Body of pancreas (tissue), 4 donors: ENCODE measurements at regions not wholly inside any gene's neighbourhood (a gene's known extent, or its start where the extent isn't known, plus 50 kb on each side); places are given as distances from the start of the nearest gene placed in this dataset.

Experiments used
- POLR2A ChIP-seq, 3 donors: fragments of 450-650 bp; IDR thresholded peaks; one replicate each; pipeline ENCODE4 v1.6.1; 2016; ENCODE audit warnings: antibody characterized with exemption in 3 of 3, mild to moderate bottlenecking in 2 of 3
- TF ChIP-seq, protein P1 (sequence below), 7 experiments: fragments of 450-650 bp in 4 of 7; fragments of 200-600 bp in 3 of 7; sonication (generic) in 3 of 7; IDR thresholded peaks; one replicate each; pipeline ENCODE4 v1.5.1; 2016 to 2019; ENCODE audit warnings: antibody characterized with exemption in 7 of 7

DNA sequence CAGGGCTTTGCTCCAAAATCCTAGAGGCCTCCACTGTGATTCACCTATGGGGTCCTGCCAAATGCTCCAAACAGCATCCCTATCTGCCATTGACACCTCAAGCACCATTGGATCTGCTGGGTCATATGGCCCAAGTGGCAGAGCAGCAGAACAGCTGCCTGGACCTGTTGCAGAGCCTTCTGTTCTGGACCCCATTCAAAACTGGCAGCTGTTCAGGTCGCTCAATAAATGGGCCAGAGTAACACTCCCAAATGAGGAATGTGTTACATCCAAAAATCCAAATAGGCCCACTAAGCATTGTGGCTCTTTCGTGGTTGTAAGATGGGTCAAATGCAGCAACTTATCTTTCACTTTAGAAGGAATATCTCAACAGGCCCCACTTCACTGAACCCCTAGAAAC is 783.6 kb downstream of the DCDC2C start:
- TF ChIP-seq POLR2A (IDR thresholded peaks at IDR 0.05) = no peak
- TF ChIP-seq, protein P1, sequence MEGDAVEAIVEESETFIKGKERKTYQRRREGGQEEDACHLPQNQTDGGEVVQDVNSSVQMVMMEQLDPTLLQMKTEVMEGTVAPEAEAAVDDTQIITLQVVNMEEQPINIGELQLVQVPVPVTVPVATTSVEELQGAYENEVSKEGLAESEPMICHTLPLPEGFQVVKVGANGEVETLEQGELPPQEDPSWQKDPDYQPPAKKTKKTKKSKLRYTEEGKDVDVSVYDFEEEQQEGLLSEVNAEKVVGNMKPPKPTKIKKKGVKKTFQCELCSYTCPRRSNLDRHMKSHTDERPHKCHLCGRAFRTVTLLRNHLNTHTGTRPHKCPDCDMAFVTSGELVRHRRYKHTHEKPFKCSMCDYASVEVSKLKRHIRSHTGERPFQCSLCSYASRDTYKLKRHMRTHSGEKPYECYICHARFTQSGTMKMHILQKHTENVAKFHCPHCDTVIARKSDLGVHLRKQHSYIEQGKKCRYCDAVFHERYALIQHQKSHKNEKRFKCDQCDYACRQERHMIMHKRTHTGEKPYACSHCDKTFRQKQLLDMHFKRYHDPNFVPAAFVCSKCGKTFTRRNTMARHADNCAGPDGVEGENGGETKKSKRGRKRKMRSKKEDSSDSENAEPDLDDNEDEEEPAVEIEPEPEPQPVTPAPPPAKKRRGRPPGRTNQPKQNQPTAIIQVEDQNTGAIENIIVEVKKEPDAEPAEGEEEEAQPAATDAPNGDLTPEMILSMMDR (IDR thresholded peaks at IDR 0.05) = no peak
